DND-41 (cell line): ENCODE measurements at regions not wholly inside any gene's neighbourhood (a gene's known extent, or its start where the extent isn't known, plus 50 kb on each side); places are given as distances from the start of the nearest gene placed in this dataset.

ENCODE experiments used
- ATAC-seq: fragments of 200-7000 bp; cut with Tn5 transposase; 3 replicates; pipeline ENCODE4 v1.9.1; 2021; ENCODE audit warnings: low read depth; ENCODE audit not compliant: insufficient read depth
- DNase-seq: peaks from one replicate; pipeline ENCODE4 v3.0.0-alpha.2; 2020
- H2AFZ ChIP-seq: 2 replicates; pipeline ENCODE4 v1.6.0; 2012; ENCODE audit warnings: low read depth, low read length
- H3K27ac ChIP-seq: 2 replicates; pipeline ENCODE4 v1.5.1; 2012; ENCODE audit warnings: low read length, inconsistent platforms
- H3K27me3 ChIP-seq: fragments of 200-600 bp; sonication (generic); 2 replicates; pipeline ENCODE4 v1.6.0; 2012; ENCODE audit warnings: low read length, mild to moderate bottlenecking, inconsistent platforms; ENCODE audit not compliant: insufficient read depth, poor library complexity
- H3K36me3 ChIP-seq: 2 replicates; pipeline ENCODE4 v1.5.1; 2012; ENCODE audit warnings: low read length, inconsistent platforms; ENCODE audit not compliant: insufficient read depth
- H3K4me1 ChIP-seq: 2 replicates; pipeline ENCODE4 v1.5.1; 2012; ENCODE audit warnings: mild to moderate bottlenecking, low read length; ENCODE audit not compliant: insufficient read depth
- H3K4me2 ChIP-seq: 2 replicates; pipeline ENCODE4 v1.6.0; 2012; ENCODE audit warnings: mild to moderate bottlenecking, moderate library complexity, low read length, inconsistent platforms; ENCODE audit not compliant: insufficient read depth
- H3K4me3 ChIP-seq, 2 experiments: fragments of 200-600 bp in 1 of 2; shearing (Covaris generic) in 1 of 2; 2 replicates each; pipeline ENCODE4 v1.5.1; 2012 to 2016; ENCODE audit warnings: inconsistent platforms in 2 of 2, low read length in 2 of 2, mild to moderate bottlenecking in 2 of 2, low read depth in 1 of 2, moderate library complexity in 1 of 2
- H3K79me2 ChIP-seq: 2 replicates; pipeline ENCODE4 v1.6.0; 2012; ENCODE audit warnings: low read length, inconsistent platforms; ENCODE audit not compliant: insufficient read depth
- H3K9ac ChIP-seq: 2 replicates; pipeline ENCODE4 v1.6.0; 2012; ENCODE audit warnings: low read depth, mild to moderate bottlenecking, inconsistent platforms, low read length, moderate library complexity
- H3K9me3 ChIP-seq: 2 replicates; pipeline ENCODE4 v1.5.1; 2012; ENCODE audit warnings: low read length, moderate library complexity, mild to moderate bottlenecking, inconsistent platforms; ENCODE audit not compliant: insufficient read depth, severe bottlenecking
- H4K20me1 ChIP-seq: 2 replicates; pipeline ENCODE4 v1.6.0; 2012; ENCODE audit warnings: low read length; ENCODE audit not compliant: insufficient read depth
- CTCF ChIP-seq: IDR thresholded peaks from 2 replicates; pipeline ENCODE4 v1.5.1; 2012; ENCODE audit warnings: borderline replicate concordance, low read length, moderate library complexity, mild to moderate bottlenecking; ENCODE audit not compliant: poor library complexity, severe bottlenecking; ENCODE audit errors: extremely low read depth
- EZH2 ChIP-seq: IDR thresholded peaks from 3 replicates; pipeline ENCODE4 v1.6.1; 2012; ENCODE audit warnings: borderline replicate concordance, low read depth, mild to moderate bottlenecking, moderate library complexity, low read length, inconsistent platforms; ENCODE audit not compliant: severe bottlenecking

DNA sequence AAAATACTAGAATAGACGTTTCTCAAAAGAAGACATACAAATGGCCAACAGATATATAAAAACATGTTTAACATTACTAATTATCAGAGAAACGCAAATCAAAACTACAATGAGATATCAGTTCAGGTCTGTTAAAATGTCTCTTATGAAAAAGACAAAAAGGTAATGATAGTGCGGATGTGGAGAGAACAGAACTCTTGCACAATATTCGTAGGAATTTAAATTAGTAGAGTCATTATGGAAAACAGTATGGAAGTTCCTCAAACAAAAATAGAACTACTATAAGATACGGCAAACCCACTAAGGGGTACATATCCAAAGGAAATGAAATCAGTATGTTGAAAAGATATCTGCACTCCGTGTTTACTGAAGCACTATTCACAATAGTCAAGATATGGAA is 167.5 kb upstream of the CWC22 start:
- Histone ChIP-seq H3K79me2 (no peaks in the 10 kb centered on the region), H3K9me3 (peaks cover 3% of the 10 kb centered on the region), H3K4me2 (no peak overlapping the region), H4K20me1 (no peaks in the 10 kb centered on the region), H3K4me1 (no peaks in the 10 kb centered on the region), H3K27me3 (no peaks in the 10 kb centered on the region), H3K9ac (no peak overlapping the region), H2AFZ (no peak overlapping the region), H3K4me3 (no peak overlapping the region), H3K27ac (no peak overlapping the region), H3K36me3 (no peaks in the 10 kb centered on the region)
- ATAC-seq = no peak
- no peak for DNase-seq
- TF ChIP-seq CTCF = no peak
- no peak for TF ChIP-seq EZH2

DNA sequence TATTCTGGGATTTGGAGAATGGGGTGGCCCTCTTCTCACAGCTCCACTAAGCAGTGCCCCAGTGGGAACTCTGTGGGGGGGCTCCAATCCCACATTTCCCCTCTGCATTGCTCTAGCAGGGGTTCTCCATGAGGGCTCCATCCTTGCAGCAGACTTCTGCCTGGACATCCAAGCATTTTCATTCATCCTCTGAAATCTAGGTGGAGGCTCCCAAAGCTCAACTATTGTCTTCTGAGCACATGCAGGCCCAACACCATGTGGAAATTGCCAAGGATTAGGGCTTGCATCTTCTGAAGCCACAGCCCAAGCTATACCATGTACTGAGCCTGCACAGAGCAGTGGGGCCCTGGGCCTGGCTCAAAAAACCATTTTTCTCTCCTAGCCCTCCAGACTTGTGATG is 162.4 kb upstream of the CWC22 start:
- no peak overlapping the region for H2AFZ ChIP-seq
- H3K9ac ChIP-seq = no peak overlapping the region
- TF ChIP-seq EZH2 = no peak
- TF ChIP-seq CTCF = no peak
- H3K27ac ChIP-seq = no peak overlapping the region
- ATAC-seq = no peak
- no peak overlapping the region for H3K4me2 ChIP-seq
- no peaks in the 10 kb centered on the region for H4K20me1 ChIP-seq
- H3K4me1 ChIP-seq = no peaks in the 10 kb centered on the region
- peaks cover 14% of the 10 kb centered on the region for H3K9me3 ChIP-seq
- no peaks in the 10 kb centered on the region for H3K36me3 ChIP-seq
- no peaks in the 10 kb centered on the region for H3K79me2 ChIP-seq
- no peak overlapping the region for H3K4me3 ChIP-seq
- H3K27me3 ChIP-seq = no peaks in the 10 kb centered on the region
- no peak for DNase-seq

DNA sequence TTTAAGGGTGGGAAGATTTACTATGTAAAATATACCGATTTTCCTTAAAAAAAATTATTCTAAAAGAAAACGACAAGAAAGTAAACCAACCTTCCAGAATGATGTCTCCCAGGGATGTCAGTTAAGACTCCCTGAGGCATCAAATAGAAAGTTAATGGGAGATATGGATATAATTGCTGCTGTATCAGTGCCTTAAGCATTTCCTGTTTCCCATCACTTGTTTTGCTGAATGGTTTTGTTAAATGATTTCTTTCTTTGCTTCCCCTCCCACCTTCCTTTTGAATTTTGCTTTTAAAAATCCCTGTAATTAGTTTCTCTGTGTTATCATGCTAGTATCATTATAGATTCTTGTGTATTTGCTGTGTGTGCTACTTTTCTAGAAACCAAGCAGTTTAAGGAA is 154.3 kb upstream of the CWC22 start:
- ATAC-seq = no peak
- Histone ChIP-seq H3K27me3 (peaks cover 3% of the 10 kb centered on the region), H3K4me3 (no peak overlapping the region), H3K36me3 (no peaks in the 10 kb centered on the region), H3K79me2 (no peaks in the 10 kb centered on the region), H3K9me3 (no peaks in the 10 kb centered on the region), H3K27ac (no peak overlapping the region), H3K4me1 (no peaks in the 10 kb centered on the region), H2AFZ (no peak overlapping the region), H3K4me2 (no peak overlapping the region), H4K20me1 (no peaks in the 10 kb centered on the region), H3K9ac (no peak overlapping the region)
- TF ChIP-seq CTCF = no peak
- no peak for TF ChIP-seq EZH2
- no peak for DNase-seq

- H3K4me3 ChIP-seq = no peak overlapping the region
- no peak for DNase-seq
- H3K79me2 ChIP-seq = no peaks in the 10 kb centered on the region
- TF ChIP-seq CTCF (no peak), EZH2 (no peak)
- H3K4me1 ChIP-seq = no peaks in the 10 kb centered on the region
- no peak overlapping the region for H3K4me2 ChIP-seq
- H3K9me3 ChIP-seq = no peaks in the 10 kb centered on the region
- H2AFZ ChIP-seq = no peak overlapping the region
- H3K9ac ChIP-seq = no peak overlapping the region
- H4K20me1 ChIP-seq = no peaks in the 10 kb centered on the region
- H3K36me3 ChIP-seq = no peaks in the 10 kb centered on the region
- H3K27ac ChIP-seq = no peak overlapping the region
- no peak for ATAC-seq
- H3K27me3 ChIP-seq = peaks cover 3% of the 10 kb centered on the region
These were observed 152.8 kb upstream of the CWC22 start for GRCh38 chr2:180159921-180160320.
